DND-41 (cell line): ENCODE measurements at regions not wholly inside any gene's neighbourhood (a gene's known extent, or its start where the extent isn't known, plus 50 kb on each side); places are given as distances from the start of the nearest gene placed in this dataset.

Experiments
- EZH2 ChIP-seq: IDR thresholded peaks from 3 replicates; pipeline ENCODE4 v1.6.1; 2012; ENCODE audit warnings: borderline replicate concordance, low read depth, mild to moderate bottlenecking, moderate library complexity, low read length, inconsistent platforms; ENCODE audit not compliant: severe bottlenecking
- TF ChIP-seq, protein P1 (sequence below): IDR thresholded peaks from 2 replicates; pipeline ENCODE4 v1.5.1; 2012; ENCODE audit warnings: borderline replicate concordance, low read length, moderate library complexity, mild to moderate bottlenecking; ENCODE audit not compliant: poor library complexity, severe bottlenecking; ENCODE audit errors: extremely low read depth

DNA sequence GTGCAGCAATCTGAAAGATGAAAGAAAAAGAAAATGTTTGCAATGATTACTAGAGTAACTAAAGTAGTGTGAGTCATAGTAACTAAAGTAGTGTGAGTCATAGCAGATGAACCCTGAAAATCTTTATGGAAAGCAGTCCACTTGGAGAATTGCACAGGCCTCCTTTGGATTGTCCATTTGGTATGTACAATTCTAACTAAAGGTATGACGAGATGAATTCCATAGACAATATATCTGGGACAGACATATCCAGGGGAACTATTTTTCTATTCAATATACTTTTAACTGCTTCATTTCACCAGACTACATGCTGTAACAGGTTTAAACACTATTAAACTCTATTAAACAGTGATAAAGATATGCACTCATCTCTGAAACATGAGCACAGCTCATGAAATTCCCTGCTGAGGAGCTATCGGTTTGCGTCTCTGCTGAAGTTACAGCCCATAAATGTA is 798.7 kb downstream of the PCDH7 start:
- TF ChIP-seq, protein P1, sequence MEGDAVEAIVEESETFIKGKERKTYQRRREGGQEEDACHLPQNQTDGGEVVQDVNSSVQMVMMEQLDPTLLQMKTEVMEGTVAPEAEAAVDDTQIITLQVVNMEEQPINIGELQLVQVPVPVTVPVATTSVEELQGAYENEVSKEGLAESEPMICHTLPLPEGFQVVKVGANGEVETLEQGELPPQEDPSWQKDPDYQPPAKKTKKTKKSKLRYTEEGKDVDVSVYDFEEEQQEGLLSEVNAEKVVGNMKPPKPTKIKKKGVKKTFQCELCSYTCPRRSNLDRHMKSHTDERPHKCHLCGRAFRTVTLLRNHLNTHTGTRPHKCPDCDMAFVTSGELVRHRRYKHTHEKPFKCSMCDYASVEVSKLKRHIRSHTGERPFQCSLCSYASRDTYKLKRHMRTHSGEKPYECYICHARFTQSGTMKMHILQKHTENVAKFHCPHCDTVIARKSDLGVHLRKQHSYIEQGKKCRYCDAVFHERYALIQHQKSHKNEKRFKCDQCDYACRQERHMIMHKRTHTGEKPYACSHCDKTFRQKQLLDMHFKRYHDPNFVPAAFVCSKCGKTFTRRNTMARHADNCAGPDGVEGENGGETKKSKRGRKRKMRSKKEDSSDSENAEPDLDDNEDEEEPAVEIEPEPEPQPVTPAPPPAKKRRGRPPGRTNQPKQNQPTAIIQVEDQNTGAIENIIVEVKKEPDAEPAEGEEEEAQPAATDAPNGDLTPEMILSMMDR: no peak
- no peak for TF ChIP-seq EZH2
